Activated T-cell treated with anti-CD3 and anti-CD28 coated beads for 24 hours (primary cell): ENCODE measurements at regions not wholly inside any gene's neighbourhood (a gene's known extent, or its start where the extent isn't known, plus 50 kb on each side); places are given as distances from the start of the nearest gene placed in this dataset.

Experiments
- DNase-seq: peaks from one replicate; pipeline ENCODE4 v3.0.0-alpha.2; 2020; ENCODE audit warnings: low read depth

DNA sequence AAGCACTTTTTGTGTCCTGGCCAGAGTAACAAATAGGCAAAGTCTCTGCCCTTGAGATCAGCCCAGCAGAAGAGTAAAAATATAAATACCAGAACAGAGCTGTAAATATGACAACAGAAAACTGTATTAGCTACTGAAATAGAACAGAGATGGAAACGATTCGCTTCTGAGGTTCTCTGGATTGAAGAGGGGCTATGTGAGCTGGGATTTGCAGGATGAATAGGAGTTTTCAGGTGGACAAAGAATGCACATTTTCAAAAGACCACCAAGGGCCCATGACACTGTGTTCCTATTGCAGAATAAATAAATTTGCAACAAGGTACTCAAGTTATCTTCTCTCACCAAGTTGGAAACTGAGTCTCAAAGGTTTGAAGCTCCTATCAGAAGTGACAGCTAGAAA is 176.6 kb downstream of the BCL11B start:
- DNase-seq, result no peak

DNA sequence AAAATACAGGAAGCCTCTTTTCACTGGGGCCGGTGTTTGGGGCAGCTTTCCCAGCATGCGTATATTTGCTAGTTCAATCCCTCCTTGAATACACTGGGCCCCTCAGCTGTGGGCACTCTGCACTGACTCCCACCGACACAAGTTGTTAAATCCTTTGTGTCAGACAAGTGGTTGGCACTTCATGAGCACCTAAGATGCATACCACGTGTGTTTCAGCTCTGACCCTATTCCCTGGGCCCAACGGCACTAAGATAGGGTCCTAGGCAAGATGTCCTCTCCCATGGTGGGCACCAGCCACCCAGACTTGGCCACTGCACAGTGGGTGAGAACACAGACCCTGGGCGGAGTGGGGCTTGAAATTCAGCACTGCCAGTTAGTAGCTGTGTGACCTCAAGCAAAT is 173.8 kb downstream of the BCL11B start:
- no peak for DNase-seq

DNA sequence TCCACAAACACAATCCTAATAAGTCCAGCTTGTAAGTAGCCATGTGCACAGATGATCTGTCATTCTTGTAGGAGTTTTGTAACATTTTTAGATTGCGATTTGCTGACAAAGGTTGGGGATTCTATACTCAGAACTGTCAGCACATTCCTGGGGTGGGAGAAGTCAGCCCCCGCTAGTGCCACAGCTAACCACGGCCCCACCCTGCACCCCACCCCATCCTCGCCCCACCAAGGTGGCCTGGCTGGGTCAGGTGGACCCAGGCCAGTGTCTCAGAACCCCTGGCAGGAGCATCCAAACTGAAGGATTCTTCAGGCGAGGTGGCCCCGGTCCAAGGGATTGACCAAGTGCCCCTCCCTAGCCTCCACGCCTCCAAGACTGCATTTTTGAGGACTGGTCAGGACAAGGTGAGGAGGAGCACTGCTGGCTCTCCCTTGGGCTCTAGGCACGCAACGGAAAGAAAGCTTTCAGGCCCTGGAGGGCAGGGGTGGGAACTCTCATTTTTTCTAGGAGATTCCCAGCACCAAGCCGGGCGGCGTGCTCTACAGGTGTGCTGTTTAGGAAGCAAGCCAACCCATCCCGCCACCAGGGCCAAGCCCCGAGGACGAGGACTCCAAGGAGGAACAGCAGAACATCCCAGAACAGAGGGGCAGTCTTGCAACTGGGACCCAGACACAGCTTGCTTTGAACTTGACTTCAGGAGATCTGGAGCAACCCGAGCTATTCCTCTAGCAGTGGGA is 172.8 kb downstream of the BCL11B start:
- DNase-seq, result no peak

DNA sequence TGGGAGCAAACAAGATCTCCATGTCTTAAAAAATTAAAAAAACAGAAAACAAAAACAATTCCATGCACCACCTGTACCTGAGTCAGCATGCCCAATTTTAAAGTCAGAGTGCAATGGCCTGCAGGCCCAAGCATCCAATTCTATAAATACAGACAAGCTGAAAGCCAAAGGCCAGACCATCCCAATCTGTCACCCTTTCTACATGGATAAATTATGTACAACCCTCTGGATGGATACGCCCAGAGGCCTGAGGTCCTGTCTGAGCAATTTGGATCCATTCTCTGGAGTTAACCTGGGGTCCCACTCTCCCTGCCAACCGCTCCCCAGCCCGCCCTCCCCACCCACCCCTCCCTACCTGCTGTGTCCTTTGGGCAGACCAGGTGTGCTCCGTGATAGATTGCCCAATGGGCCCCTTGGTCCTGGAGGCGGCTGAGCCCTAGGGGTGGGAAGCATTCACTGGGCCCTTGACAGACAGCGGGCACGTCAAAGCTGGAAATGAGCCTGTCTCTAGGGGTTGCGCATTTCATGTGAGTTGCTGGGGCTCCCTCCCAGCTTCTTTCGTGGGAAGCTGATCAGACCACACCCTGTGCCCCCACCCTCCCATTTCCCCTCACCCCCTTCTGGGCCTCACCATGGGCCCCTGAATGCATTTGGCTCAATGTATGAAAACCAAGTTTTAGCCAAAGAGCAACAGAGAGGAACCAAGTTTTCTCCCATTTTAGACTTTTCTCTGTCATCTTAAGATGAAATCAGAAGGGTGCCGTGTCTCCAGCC is 171.3 kb downstream of the BCL11B start:
- no peak for DNase-seq

DNA sequence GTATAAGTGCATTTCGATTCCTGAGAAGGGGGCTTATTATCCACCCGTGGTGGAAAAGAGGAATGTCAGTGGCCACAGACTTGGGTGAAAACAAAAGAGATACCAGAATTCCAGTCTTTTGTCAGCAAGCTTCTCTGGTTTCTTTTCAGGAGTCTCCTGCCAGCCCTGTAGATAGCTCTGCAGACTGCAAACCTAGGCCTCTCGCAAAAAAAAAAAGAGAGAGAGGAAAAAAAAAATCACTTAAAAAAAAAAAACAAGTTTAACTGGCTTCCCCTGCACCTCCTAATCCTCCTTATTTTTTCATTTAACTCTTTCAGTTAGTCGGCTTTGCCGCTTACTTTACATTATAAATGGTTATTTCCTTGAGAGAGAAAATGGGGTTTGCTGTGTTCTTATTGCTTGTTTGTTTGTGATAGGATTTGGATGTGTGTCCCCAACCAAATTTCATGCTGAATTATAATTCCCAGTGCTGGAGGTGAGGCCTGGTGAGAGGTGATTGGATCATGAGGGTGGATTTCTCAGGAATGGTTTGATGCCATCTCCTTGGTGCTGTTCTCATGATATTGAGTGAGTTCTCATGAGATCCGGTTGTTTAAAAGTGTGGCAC is 170.0 kb downstream of the BCL11B start:
- no peak for DNase-seq

DNA sequence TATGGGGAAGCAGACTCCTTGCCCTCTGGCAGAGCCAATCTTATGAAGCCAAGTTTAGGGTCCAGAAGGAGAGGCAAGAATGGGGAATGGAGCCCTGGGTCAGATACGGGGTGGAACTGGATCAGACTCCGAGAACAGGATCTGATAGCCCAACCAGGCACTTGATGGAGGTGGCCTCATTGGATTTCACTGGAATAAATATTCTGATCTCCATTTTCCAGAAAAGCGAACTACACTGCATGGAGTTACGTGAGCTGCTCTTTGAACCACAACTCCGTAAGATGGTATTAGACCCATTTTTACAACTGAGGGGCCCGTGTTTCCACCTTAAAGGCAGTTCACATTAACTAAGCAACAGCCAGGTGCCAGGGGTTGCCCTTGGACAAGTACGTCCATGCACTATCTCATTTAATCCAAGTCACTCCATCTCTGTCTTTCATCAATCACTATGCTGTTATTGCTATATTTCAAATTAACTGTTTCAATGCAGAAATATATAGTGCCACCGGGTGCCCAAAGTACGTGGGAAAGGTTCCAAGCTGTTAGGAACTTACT is 155.2 kb downstream of the BCL11B start:
- DNase-seq, result no peak

DNA sequence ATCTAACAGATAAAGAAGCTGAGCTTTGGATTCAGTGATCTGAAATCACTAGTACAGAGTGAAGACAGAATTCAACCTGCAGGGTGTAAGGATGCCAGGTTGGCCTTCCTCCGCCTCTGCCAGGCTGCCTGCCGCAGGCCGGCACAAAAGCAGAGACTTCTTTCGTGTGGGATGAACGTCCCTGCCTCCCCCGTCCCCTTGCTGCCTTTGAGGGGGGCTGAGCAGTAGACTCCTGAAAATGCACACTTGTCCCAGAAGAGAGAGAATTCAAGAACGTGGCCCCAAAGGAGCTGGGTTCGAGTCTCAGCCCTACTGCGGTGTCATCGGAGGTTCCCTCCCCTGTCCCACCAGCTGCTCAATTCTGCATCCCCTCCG is 154.3 kb downstream of the BCL11B start:
- no peak for DNase-seq

DNA sequence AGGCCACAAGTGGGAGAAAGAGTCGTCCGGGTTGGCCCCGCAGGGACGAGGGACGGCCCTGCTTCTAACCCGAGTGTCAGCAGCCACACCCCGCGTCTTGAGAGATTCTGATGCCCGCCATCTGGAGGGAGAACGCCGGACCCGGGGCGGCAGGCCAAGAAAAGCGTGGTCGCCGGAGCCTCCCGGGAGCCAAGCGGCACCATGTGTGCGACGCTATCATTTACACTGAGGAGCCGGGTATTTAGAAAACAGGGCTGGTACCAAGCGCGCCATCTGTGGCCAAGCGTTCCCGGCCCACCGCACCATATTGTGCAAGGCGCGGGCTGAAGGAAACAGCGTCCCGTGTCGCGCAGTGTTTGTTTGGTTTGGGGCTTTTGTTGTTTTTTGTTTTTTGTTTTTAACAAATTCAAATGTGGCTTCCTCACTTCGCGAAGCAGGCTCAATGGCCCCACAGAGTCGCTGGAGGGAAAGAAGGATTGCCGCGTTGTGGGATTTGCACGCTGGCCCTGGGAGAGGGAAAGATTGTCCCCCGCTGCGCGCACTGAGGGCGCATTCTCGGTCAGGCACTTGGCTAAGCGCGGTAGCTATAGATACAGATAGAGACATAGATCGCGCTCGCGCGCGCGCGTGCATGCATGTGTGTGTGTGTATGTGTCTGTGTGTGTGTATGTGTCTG is 153.8 kb downstream of the BCL11B start:
- no peak for DNase-seq

DNA sequence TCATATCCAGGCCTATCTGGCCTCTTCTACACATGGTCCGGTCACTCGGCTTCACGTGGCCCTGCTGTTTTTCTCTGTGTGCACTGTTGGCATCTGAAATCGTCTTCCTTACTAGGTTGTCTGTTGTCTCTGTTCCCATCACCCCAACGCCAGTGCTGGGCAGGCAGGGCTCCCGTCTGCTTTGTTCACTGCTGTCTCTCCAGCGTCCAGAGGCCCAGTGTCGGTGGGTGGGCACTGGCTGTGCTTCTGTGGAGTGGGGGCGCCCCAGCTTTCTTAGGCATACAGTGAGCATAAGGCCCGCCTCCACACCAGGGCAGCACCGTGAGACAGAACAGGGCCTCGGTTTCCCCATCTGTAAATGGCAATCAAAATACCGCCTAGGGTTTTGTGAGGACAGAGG is 153.1 kb downstream of the BCL11B start:
- DNase-seq, result no peak
